ENCODE measurements at regions not wholly inside any gene's neighbourhood (a gene's known extent, or its start where the extent isn't known, plus 50 kb on each side); places are given as distances from the start of the nearest gene placed in this dataset.
A peak's percentile ranks its signal among the peaks of the same experiment; 100 is the strongest.
"Not testable (repeated sequence)": the region's sequence is repeated elsewhere in the genome, so short reads cannot be mapped to it uniquely, and the experiment has no call there.

DNA sequence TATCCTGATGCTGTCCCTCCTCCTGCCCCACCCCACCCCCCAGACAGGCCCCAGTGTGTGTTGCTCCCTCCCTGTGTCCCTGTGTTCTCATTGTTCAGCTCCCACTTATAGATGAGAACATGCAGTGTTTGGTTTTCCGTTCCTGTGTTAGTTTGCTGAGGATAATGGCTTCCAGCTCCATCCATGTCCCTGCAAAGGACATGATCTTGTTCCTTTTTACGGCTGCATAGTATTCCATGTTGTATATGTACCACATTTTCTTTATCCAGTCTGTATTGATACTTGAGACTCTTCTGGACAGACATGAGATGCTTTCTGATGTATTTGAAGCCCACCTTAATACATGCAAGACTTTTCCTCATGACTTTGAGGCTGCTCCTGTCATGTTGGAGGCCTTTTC is 91.8 kb upstream of the USP9X start:
- H3K36me3 ChIP-seq; H3K4me3 ChIP-seq; DNase-seq (ENCODE audit: low read depth in 1 of 2, low spot score in 2 of 2); H3K4me1 ChIP-seq (replicated peaks); H3K27me3 ChIP-seq (replicated peaks); H3K9me3 ChIP-seq (replicated peaks); H3K27ac ChIP-seq: not testable (repeated sequence)

DNA sequence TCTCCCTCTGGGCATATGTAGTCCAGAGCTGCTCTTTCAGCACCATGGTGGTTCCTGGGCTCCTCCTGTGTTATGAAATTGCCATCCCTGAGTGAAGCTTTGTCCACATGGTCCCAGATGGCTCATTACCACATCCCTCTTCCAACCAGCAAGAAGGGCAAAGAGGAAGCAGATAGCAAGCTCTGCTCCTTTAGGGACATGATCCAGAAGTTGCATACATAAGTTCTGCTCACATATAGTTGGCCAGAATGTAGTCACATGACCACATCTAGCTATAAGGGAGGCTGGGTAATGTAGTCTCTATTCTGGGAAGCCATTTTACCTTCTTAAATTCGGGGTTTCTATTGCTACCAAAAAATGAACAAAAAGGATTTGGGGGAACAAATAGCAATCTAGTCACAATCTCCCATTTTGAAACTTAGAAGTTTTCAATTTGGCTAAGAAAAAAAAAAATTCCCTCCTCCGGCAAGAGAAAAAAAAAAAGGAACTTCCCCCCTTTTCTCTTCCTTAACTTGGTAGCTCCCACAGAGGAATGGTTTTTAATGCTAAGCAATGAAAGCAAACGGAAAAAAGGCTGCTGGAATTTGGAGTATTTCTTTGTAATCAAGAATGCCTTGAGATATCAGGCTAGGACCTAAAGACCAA is 88.2 kb upstream of the USP9X start:
- Histone ChIP-seq H3K4me1 (replicated peaks) (no peaks in the 10 kb centered on the region), H3K9me3 (replicated peaks) (no peaks in the 10 kb centered on the region), H3K27me3 (replicated peaks) (no peaks in the 10 kb centered on the region), H3K36me3 (no peaks in the 10 kb centered on the region), H3K4me3 (no peak overlapping the region), H3K27ac (no peak overlapping the region)
- DNase-seq (ENCODE audit: low read depth in 1 of 2, low spot score in 2 of 2): peak in 1 of 2 experiments; percentile 37

DNA sequence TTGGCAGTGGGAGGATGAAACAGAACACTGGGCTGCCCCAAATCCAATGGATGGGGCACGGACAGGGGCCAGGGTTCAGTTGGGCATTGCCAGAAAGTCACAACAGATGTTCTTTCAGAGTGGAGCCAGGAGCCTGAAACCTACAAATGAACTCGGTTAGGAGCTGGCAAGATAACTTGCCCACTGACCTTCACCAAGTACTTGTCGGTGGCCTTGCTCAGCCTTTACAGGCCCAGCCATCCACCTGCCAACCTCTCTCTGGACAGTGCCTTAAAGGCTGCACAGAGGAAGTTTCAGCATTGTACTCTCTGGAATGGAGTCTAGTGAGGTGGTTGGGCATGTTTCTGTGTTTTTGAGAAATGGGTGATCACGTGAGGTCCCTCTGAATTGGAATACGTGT is 87.1 kb upstream of the USP9X start:
- Histone ChIP-seq H3K9me3 (replicated peaks) (no peaks in the 10 kb centered on the region), H3K27me3 (replicated peaks) (no peaks in the 10 kb centered on the region), H3K27ac (no peak overlapping the region), H3K36me3 (no peaks in the 10 kb centered on the region), H3K4me3 (no peak overlapping the region), H3K4me1 (replicated peaks) (no peaks in the 10 kb centered on the region)
- no peak for DNase-seq (ENCODE audit: low read depth in 1 of 2, low spot score in 2 of 2)

DNA sequence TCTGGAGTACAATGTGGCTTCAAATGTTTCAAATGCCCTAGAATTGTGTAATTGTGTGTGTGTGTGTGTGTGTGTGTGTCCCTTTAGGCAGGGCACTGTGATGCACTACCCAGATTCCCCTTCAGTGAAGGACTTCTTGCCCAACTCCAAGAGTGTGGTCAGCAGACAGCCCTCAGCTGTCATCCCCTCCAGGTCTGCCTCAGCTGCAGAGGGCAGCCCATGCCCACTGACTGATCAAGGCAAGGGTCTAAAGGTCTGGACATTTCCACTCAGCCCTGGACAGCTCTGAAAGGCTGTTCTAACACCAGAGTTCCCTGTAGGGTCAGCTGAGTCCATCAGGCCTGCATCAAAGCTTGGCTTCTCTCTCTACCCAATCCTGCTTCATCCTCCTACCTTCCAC is 83.9 kb upstream of the USP9X start:
- H3K4me3 ChIP-seq: no peak overlapping the region
- no peaks in the 10 kb centered on the region for H3K36me3 ChIP-seq
- no peak for DNase-seq (ENCODE audit: low read depth in 1 of 2, low spot score in 2 of 2)
- no peaks in the 10 kb centered on the region for H3K27me3 ChIP-seq (replicated peaks)
- no peak overlapping the region for H3K27ac ChIP-seq
- H3K4me1 ChIP-seq (replicated peaks): no peaks in the 10 kb centered on the region
- H3K9me3 ChIP-seq (replicated peaks): no peaks in the 10 kb centered on the region

DNA sequence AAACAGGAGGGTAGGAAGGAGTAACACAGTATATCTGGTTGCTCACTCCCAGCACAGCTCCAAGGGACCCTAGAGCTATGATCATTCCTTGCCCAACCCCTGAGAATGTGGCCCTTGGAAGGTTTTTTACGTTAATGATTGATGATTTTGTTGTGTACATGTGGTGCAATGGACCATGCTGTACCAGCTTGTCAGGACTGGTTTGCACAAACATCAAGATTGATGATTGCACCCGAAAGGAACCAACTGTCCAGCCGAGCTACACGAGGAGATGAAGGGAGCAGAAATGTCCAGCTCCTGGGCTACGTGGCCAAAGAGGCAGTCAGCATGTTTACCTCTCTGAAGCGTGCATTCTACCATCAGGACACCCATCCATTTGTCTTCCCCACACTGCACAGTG is 83.2 kb upstream of the USP9X start:
- H3K9me3 ChIP-seq (replicated peaks): no peaks in the 10 kb centered on the region
- no peak overlapping the region for H3K4me3 ChIP-seq
- no peaks in the 10 kb centered on the region for H3K36me3 ChIP-seq
- DNase-seq (ENCODE audit: low read depth in 1 of 2, low spot score in 2 of 2): no peak
- no peaks in the 10 kb centered on the region for H3K4me1 ChIP-seq (replicated peaks)
- H3K27me3 ChIP-seq (replicated peaks): no peaks in the 10 kb centered on the region
- no peak overlapping the region for H3K27ac ChIP-seq

DNA sequence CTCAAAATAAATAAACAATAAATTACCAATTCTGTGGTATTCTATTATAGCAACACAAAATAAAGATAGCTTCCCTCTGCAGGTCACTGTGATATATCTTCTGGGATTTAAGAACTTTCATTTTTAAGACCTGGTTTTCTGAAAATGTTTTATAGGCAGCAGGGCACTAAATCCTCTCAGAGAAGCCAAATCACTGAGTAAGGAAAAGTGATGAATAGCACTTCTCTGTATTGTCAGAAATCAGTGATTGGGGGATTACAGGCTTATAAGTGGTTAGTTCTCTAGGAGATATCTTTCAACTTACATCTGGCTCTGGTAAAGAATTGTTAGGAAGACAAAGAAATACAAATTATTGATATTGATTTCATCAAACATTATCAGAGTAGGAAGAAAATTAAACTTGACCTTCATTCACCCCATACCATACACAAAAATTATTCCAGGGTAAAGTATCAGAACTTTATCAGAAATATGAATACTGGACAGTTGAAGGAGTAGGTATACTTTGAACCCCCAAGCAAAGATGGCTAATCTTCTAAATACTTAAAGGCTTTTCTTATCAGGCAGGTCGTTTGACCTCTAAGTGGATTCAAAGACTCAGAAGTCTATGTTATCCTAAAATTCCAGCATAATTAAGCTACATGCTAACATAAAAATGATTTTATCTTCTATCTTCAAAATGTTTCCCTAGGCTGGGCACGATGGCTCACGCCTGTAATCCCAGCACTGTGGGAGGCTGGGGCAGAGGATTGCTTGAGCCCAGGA is 81.6 kb upstream of the USP9X start:
- Histone ChIP-seq H3K27ac (no peak overlapping the region), H3K4me1 (replicated peaks) (no peaks in the 10 kb centered on the region), H3K4me3 (no peak overlapping the region), H3K9me3 (replicated peaks) (no peaks in the 10 kb centered on the region), H3K36me3 (no peaks in the 10 kb centered on the region), H3K27me3 (replicated peaks) (no peaks in the 10 kb centered on the region)
- DNase-seq (ENCODE audit: low read depth in 1 of 2, low spot score in 2 of 2): no peak

DNA sequence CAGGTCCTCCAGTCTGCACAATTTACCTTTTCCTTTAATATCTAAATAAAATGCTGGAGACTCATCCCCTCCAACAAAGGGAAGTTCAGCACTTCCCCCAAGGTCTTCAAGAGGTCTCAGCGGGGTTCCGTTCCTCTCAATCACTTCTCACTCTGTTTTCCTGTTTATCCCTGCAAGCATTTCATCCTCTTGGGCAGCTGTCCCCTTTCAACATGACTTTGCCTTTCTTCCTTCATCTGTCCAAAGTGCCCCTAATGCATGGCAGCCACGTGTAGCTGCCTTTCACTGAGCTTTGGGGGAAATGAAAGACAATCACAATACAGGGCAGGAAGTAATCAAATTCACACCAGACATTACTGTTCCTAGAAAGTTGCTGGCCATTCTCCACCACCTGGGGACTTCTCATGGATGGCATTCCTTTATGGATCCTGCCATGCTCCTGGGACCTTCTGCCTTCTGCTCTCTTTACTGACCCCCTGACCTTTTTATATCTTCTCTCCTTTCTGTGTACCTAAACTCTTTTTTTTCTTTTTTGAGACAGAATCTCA is 79.7 kb upstream of the USP9X start:
- peaks cover 6% of the 10 kb centered on the region for H3K4me1 ChIP-seq (replicated peaks)
- H3K4me3 ChIP-seq: no peak overlapping the region
- no peaks in the 10 kb centered on the region for H3K27me3 ChIP-seq (replicated peaks)
- H3K9me3 ChIP-seq (replicated peaks): no peaks in the 10 kb centered on the region
- no peak for DNase-seq (ENCODE audit: low read depth in 1 of 2, low spot score in 2 of 2)
- H3K36me3 ChIP-seq: no peaks in the 10 kb centered on the region
- H3K27ac ChIP-seq: no peak overlapping the region

DNA sequence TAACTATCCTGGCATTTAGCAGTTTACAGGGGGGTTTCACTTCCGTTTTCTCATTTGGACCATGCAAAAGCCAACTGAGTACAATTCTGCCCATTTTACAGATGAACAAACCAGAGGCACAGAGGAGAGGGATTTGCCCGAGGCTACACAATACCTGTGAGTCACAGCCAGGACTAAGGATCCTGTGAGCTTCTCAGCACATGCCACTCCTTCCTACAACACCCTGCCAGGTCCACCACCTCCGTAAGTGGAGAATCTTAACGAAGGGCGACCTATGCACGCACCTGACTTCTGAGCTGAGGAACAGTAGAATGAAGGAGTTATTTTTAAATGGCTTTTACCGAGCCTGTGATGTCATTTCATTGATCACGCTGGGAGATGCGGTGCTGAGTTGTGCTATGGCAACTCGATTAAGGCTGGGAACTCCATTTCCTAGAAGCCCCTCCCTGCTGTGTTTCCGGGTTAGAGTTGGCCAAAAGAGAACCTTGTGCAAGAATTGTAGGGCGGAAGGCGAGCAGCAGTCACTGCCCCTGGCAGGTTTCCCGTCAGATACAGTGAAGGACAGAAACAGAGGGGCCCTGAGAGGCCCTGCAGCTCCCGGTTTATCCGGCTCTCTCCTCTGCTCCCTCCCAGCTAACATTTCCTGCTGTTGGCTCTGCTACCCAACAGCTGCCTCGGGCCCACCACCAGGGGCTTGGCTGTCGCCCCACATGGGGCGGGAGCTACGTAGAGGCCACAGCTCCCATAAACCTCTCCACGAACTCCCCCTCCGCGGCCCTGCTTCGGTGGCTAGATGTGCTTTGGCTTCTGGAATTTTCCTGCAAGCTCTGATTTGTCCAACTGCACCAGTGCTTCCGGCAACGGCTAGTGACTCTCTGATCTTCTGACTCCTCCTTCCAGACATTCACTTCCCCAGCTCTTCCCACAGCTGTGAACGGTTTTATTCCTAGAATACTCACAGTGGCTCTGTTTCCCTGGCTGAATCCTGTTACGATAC is 75.1 kb upstream of the USP9X start:
- DNase-seq (ENCODE audit: low read depth in 1 of 2, low spot score in 2 of 2): peak; percentile 22 to 31
- Histone ChIP-seq H3K4me3 (no peak overlapping the region), H3K9me3 (replicated peaks) (no peaks in the 10 kb centered on the region), H3K4me1 (replicated peaks) (peaks cover 14% of the 10 kb centered on the region), H3K36me3 (no peaks in the 10 kb centered on the region), H3K27me3 (replicated peaks) (no peaks in the 10 kb centered on the region), H3K27ac (peak overlapping the region; percentile 42)

DNA sequence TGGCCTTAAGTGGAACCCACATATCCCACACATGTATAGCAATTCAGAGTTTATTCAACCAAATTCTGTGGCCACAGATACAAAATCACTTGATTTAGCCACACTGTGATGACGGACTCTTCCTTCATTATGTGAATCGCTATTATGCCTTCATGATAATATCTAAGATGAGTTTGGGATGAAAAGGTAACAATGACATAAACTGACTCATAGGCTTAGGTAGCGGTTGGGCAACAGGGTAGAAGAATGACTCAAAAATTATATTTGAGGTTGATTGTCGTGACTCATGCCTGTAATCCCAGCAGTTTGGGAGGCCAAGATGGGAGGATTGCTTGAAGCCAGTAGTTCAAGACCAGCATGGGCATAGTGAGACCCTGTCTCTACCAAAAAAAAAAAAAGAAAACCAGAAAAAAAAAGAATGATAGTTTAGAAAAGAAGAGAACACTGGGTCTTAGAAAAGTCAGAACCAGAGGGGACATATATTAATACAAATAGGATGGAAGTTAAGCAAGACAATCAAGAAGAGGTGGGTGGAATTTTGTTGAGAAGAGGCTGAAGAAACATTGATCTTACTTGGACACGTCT is 70.4 kb upstream of the USP9X start:
- peaks cover 14% of the 10 kb centered on the region for H3K4me1 ChIP-seq (replicated peaks)
- H3K4me3 ChIP-seq: no peak overlapping the region
- no peaks in the 10 kb centered on the region for H3K9me3 ChIP-seq (replicated peaks)
- peak; percentile 36 to 43 for DNase-seq (ENCODE audit: low read depth in 1 of 2, low spot score in 2 of 2)
- no peaks in the 10 kb centered on the region for H3K36me3 ChIP-seq
- no peak overlapping the region for H3K27ac ChIP-seq
- no peaks in the 10 kb centered on the region for H3K27me3 ChIP-seq (replicated peaks)

DNA sequence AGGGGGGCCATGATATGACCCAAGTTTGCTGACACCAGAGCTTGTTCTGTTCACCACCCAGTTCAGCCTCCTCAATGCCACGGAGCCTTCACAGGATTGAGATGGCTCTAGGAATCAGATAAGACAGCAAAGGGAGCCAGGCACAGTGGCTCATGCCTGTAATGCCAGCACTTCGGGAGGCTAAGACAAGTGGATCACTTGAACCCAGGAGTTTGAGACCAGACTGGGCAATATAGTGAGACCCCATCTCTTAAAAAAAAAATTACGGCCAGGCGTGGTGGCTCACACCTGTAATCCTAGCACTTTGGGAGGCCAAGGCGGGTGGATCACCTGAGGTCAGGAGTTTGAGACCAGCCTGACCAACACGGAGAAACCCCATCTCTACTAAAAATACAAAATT is 67.5 kb upstream of the USP9X start:
- not testable (repeated sequence) for H3K4me3 ChIP-seq; H3K27me3 ChIP-seq (replicated peaks); H3K9me3 ChIP-seq (replicated peaks); DNase-seq (ENCODE audit: low read depth in 1 of 2, low spot score in 2 of 2); H3K27ac ChIP-seq; H3K36me3 ChIP-seq; H3K4me1 ChIP-seq (replicated peaks)

DNA sequence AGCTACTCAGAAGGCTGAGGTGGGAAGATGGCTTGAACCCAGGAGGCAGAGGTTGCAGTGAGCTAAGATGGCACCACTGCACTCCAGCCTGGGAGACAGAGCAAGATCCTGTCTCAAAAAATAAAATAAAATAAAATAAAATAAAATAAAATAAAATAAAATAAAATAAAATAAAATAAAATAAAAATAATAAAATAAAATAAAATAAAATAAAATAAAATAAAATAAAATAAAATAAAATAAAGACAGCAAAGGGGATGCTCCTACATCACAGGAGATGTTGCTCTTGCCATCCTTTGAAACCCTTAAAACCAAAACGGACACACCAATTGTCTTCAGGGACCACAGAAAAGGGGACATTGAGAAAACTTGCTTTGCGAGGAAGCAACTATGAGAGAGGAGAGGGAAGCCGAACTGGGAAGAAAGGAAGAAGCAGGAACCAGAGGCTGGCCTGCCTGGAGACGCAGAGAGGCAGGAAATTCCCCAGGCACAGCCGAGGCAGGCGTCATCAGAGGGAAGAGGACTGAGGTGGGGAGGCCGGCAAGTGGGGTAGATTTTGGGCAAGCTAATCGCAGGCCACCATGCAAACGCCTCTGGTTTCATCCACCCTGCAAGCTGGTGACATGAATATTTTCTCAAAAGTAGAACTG is 66.7 kb upstream of the USP9X start:
- H3K36me3 ChIP-seq; DNase-seq (ENCODE audit: low read depth in 1 of 2, low spot score in 2 of 2); H3K27me3 ChIP-seq (replicated peaks); H3K4me1 ChIP-seq (replicated peaks); H3K9me3 ChIP-seq (replicated peaks); H3K4me3 ChIP-seq; H3K27ac ChIP-seq: not testable (repeated sequence)

DNA sequence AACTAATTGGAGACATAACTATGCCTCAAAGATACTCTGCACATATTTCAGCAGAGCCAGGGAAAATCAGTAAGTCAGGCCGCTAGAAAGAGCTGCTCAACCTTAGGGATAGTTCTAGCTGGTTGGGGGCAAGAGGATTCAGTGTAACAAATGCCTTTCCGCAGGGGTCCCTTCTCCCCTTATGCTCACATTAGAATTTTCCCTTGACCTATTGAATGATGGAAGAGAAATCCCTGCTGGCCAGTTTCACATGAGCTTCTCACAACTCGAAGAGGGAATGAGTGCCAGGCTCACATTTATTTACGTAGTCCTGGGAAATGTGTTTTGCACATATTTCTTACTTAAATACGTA is 66.2 kb upstream of the USP9X start:
- Histone ChIP-seq H3K4me3 (no peak overlapping the region), H3K27ac (no peak overlapping the region), H3K9me3 (replicated peaks) (no peaks in the 10 kb centered on the region), H3K36me3 (no peaks in the 10 kb centered on the region), H3K4me1 (replicated peaks) (peaks cover 4% of the 10 kb centered on the region; the same call in 1 of the 2 replicates), H3K27me3 (replicated peaks) (no peaks in the 10 kb centered on the region)
- DNase-seq (ENCODE audit: low read depth in 1 of 2, low spot score in 2 of 2): no peak

DNA sequence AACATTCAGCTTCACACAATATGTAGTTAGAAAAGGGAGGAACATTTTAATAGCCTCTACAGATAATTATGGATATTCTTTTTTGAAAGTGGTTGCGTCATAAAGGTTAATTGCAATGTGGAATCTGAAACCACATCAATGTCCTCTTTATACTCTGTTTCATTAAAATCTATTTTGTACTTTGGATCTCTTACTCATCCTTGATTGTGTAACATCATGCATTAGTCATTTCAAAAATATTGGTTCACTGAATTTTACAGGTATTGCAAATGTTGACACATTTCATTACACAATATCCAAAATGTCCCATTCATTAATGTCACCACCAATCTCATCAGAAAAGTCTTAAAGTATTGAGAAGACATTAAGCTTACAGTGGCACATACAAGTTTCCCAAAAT is 62.7 kb upstream of the USP9X start:
- no peak overlapping the region for H3K27ac ChIP-seq
- H3K4me3 ChIP-seq: no peak overlapping the region
- peaks cover 5% of the 10 kb centered on the region for H3K4me1 ChIP-seq (replicated peaks)
- H3K36me3 ChIP-seq: no peaks in the 10 kb centered on the region
- H3K9me3 ChIP-seq (replicated peaks): no peaks in the 10 kb centered on the region
- H3K27me3 ChIP-seq (replicated peaks): no peaks in the 10 kb centered on the region
- DNase-seq (ENCODE audit: low read depth in 1 of 2, low spot score in 2 of 2): no peak

Data from SJSA1 (cell line).